ENCODE measurements at regions not wholly inside any gene's neighbourhood (a gene's known extent, or its start where the extent isn't known, plus 50 kb on each side); places are given as distances from the start of the nearest gene placed in this dataset.
A peak's percentile ranks its signal among the peaks of the same experiment; 100 is the strongest.

- H2BK5ac ChIP-seq (ENCODE audit: low read depth, low read length): no peak overlapping the region
- DNase-seq (ENCODE audit: low read depth in 1 of 2, low spot score in 2 of 2) (no peak), FAIRE-seq (no peak)
- H3K14ac ChIP-seq (ENCODE audit: insufficient read length): no peak overlapping the region
- no peak overlapping the region for H4K91ac ChIP-seq (replicated peaks; ENCODE audit: insufficient read length, low read length)
- no peak overlapping the region for H4K5ac ChIP-seq (ENCODE audit: insufficient read length, low read depth, low read length)
- TF ChIP-seq BACH1 (IDR thresholded peaks at IDR 0.05; ENCODE audit: low read length) (no peak), RXRA (IDR thresholded peaks at IDR 0.05; ENCODE audit: insufficient read depth, low read depth, low read length) (no peak)
- H3K9ac ChIP-seq (replicated peaks in 1 of 4; ENCODE audit: extremely low read depth in 1 of 4, low read depth in 3 of 4, low read length in 3 of 4): no peak overlapping the region
- no peaks in the 10 kb centered on the region for H3K79me2 ChIP-seq (ENCODE audit: control insufficient read depth in 1 of 2, insufficient read depth in 2 of 2, low read length in 2 of 2)
- ChIA-PET CTCF (ENCODE audit: partially characterized antibody) (interaction anchor here (1.1 to 10.7 kb wide), 3 partner anchors 12 to 200 kb away, joined by 3 to 88 read pairs (median 4); no protein-coding TSS in a partner anchor), POLR2A (ENCODE audit: partially characterized antibody) (interaction anchor here (0.7 kb wide), 1 partner anchor 13 kb away, joined by 3 read pairs; no protein-coding TSS in a partner anchor)
- peak overlapping the region; percentile 13; the same call in 1 of the 2 replicates for H2BK20ac ChIP-seq (ENCODE audit: low read length)
- H3K23ac ChIP-seq (ENCODE audit: insufficient read length): no peak overlapping the region
- peaks cover 0 to 2% (median 0%) of the 10 kb centered on the region in 4 experiments; a peak in 1 of 7 replicates for H3K27me3 ChIP-seq (replicated peaks in 1 of 4; ENCODE audit: control insufficient read depth in 3 of 4, extremely low read depth in 1 of 4, insufficient read depth in 3 of 4, low read length in 3 of 4)
- no peak overlapping the region for H2BK120ac ChIP-seq (replicated peaks; ENCODE audit: low read depth, low read length)
- H2BK15ac ChIP-seq (ENCODE audit: low read length): no peak overlapping the region
- H3K79me1 ChIP-seq (ENCODE audit: low read depth, low read length): no peaks in the 10 kb centered on the region
- no peak overlapping the region for H2AK5ac ChIP-seq (ENCODE audit: low read depth, low read length)
- no peaks in the 10 kb centered on the region for H3K9me3 ChIP-seq (ENCODE audit: insufficient read depth in 2 of 2, low read depth in 1 of 2, low read length in 1 of 2)
- no peak overlapping the region for H3K4me3 ChIP-seq (ENCODE audit: extremely low read depth in 1 of 4, insufficient read depth in 2 of 4, low read depth in 3 of 4, low read length in 4 of 4)
- H3K18ac ChIP-seq (ENCODE audit: extremely low read depth, low read length): no peak overlapping the region
- H4K20me1 ChIP-seq (replicated peaks in 1 of 2; ENCODE audit: control insufficient read depth in 1 of 2, insufficient read depth in 2 of 2, low read length in 2 of 2): no peaks in the 10 kb centered on the region
- no peaks in the 10 kb centered on the region; the same call in 1 of the 2 replicates for H3K23me2 ChIP-seq (ENCODE audit: low read depth, low read length)
- H4K8ac ChIP-seq (ENCODE audit: extremely low read depth, insufficient read depth, low read length): no peak overlapping the region
- no peak overlapping the region for H3K4me2 ChIP-seq (ENCODE audit: insufficient read depth in 1 of 2, low read depth in 2 of 2, low read length in 2 of 2)
- H3K4me1 ChIP-seq (replicated peaks in 1 of 4; ENCODE audit: control insufficient read depth in 3 of 4, insufficient read depth in 4 of 4, low read length in 3 of 4): peaks cover 0 to 19% (median 13%) of the 10 kb centered on the region in 4 experiments; a peak in 6 of 7 replicates
- no peaks in the 10 kb centered on the region for H3K36me3 ChIP-seq (ENCODE audit: control insufficient read depth in 2 of 4, insufficient read depth in 4 of 4, low read length in 3 of 4)
- no peak overlapping the region for H3K27ac ChIP-seq (ENCODE audit: low read depth, low read length)
- H3K4ac ChIP-seq (replicated peaks; ENCODE audit: insufficient read length, low read depth, low read length): no peak overlapping the region
- no peak overlapping the region for H3K56ac ChIP-seq (replicated peaks; ENCODE audit: insufficient read length, low read depth, low read length)
- 75% methylated on average over 4 of the region's 4 CpGs; no CpG with 5 or more reads in 1 of the 2 experiments for WGBS, 2 experiments (ENCODE audit: extremely low coverage in 1 of 2, insufficient coverage in 1 of 2, insufficient read length in 1 of 2, insufficient replicate concordance in 2 of 2, low coverage in 1 of 2, low lambda C conversion rate in 2 of 2, missing lambda C conversion rate in 1 of 2)
- no peak overlapping the region for H2BK12ac ChIP-seq (ENCODE audit: low read depth, low read length)
- no peak overlapping the region for H2AFZ ChIP-seq (ENCODE audit: low read length)
These were observed 58.1 kb upstream of the BARX2 start for GRCh38 chr11:129317571-129317970.

All from H1 (cell line).